Upper lobe of right lung (tissue), 1 donor: ENCODE measurements at regions not wholly inside any gene's neighbourhood (a gene's known extent, or its start where the extent isn't known, plus 50 kb on each side); places are given as distances from the start of the nearest gene placed in this dataset.

ENCODE experiments used
- ATAC-seq: fragments of 200-7000 bp; cut with Tn5 transposase; one replicate; pipeline ENCODE4 v1.9.1; 2020; ENCODE audit warnings: mild to moderate bottlenecking, moderate library complexity
- DNase-seq: peaks from one replicate; pipeline ENCODE4 v3.0.0-alpha.2; 2020
- H3K27ac ChIP-seq: fragments of 200-600 bp; one replicate; pipeline ENCODE4 v1.8.0; 2022
- H3K27me3 ChIP-seq: fragments of 200-600 bp; one replicate; pipeline ENCODE4 v1.8.0; 2022; ENCODE audit warnings: mild to moderate bottlenecking
- H3K36me3 ChIP-seq: fragments of 200-600 bp; one replicate; pipeline ENCODE4 v1.8.0; 2022
- H3K4me1 ChIP-seq: fragments of 200-600 bp; one replicate; pipeline ENCODE4 v1.8.0; 2022
- H3K4me3 ChIP-seq: fragments of 200-600 bp; one replicate; pipeline ENCODE4 v1.8.0; 2022; ENCODE audit warnings: mild to moderate bottlenecking
- H3K9me3 ChIP-seq: fragments of 200-600 bp; one replicate; pipeline ENCODE4 v1.8.0; 2022
- CTCF ChIP-seq: fragments of 200-600 bp; IDR thresholded peaks from one replicate; pipeline ENCODE4 v1.8.0; 2022; ENCODE audit warnings: antibody characterized with exemption
- intact Hi-C: fragments of 100-400 bp; cut with DNase I; formaldehyde crosslinking; loops from one replicate; pipeline ENCODE4 v1.11.0; 2022
- donor health status: DM: no; HTN: yes; CAD: no; lungs with severe emphysema.

- no peak for DNase-seq
- no peak overlapping the region for H3K4me3 ChIP-seq
- no peak for ATAC-seq
- H3K27me3 ChIP-seq, result no peaks in the 10 kb centered on the region
- no peaks in the 10 kb centered on the region for H3K4me1 ChIP-seq
- H3K9me3 ChIP-seq, result no peaks in the 10 kb centered on the region
- intact Hi-C loops, result no loop called here
- no peak overlapping the region for H3K27ac ChIP-seq
- no peaks in the 10 kb centered on the region for H3K36me3 ChIP-seq
- no peak for TF ChIP-seq CTCF
Observed at GRCh38 chr2:83873110-83873509, 586.0 kb downstream of the SUCLG1 start.

- TF ChIP-seq CTCF, result no peak
- Histone ChIP-seq H3K9me3 (no peaks in the 10 kb centered on the region), H3K27me3 (no peaks in the 10 kb centered on the region), H3K36me3 (no peaks in the 10 kb centered on the region), H3K27ac (no peak overlapping the region), H3K4me3 (no peak overlapping the region), H3K4me1 (no peaks in the 10 kb centered on the region)
- intact Hi-C loops, result no loop called here
- DNase-seq (no peak), ATAC-seq (no peak)
Observed at GRCh38 chr2:83866211-83866610, 592.9 kb downstream of the SUCLG1 start.

GRCh38 chr2:83862600-83862999, 596.5 kb downstream of the SUCLG1 start:
- no peak for TF ChIP-seq CTCF
- Histone ChIP-seq H3K27me3 (no peaks in the 10 kb centered on the region), H3K4me1 (no peaks in the 10 kb centered on the region), H3K9me3 (no peaks in the 10 kb centered on the region), H3K4me3 (no peak overlapping the region), H3K36me3 (no peaks in the 10 kb centered on the region), H3K27ac (no peak overlapping the region)
- no peak for ATAC-seq
- DNase-seq, result no peak
- intact Hi-C loops, result no loop called here

- Histone ChIP-seq H3K27ac (no peak overlapping the region), H3K36me3 (no peaks in the 10 kb centered on the region), H3K4me3 (no peak overlapping the region), H3K27me3 (no peaks in the 10 kb centered on the region), H3K4me1 (no peaks in the 10 kb centered on the region), H3K9me3 (no peaks in the 10 kb centered on the region)
- DNase-seq (no peak), ATAC-seq (no peak)
- intact Hi-C loops, result no loop called here
- TF ChIP-seq CTCF, result no peak
Observed at GRCh38 chr2:83860320-83860719, 598.8 kb downstream of the SUCLG1 start.

- H3K9me3 ChIP-seq, result no peaks in the 10 kb centered on the region
- no peaks in the 10 kb centered on the region for H3K27me3 ChIP-seq
- ATAC-seq, result no peak
- no peak overlapping the region for H3K27ac ChIP-seq
- intact Hi-C loops, result no loop called here
- no peak for TF ChIP-seq CTCF
- no peaks in the 10 kb centered on the region for H3K4me1 ChIP-seq
- H3K4me3 ChIP-seq, result no peak overlapping the region
- H3K36me3 ChIP-seq, result no peaks in the 10 kb centered on the region
- no peak for DNase-seq
Observed at GRCh38 chr2:83859553-83859952, 599.5 kb downstream of the SUCLG1 start.

GRCh38 chr2:83851066-83851465, 608.0 kb downstream of the SUCLG1 start:
- H3K4me1 ChIP-seq, result no peaks in the 10 kb centered on the region
- TF ChIP-seq CTCF, result no peak
- DNase-seq, result no peak
- H3K9me3 ChIP-seq, result no peaks in the 10 kb centered on the region
- H3K27ac ChIP-seq, result no peak overlapping the region
- ATAC-seq, result no peak
- intact Hi-C loops, result no loop called here
- H3K36me3 ChIP-seq, result no peaks in the 10 kb centered on the region
- H3K4me3 ChIP-seq, result no peak overlapping the region
- no peaks in the 10 kb centered on the region for H3K27me3 ChIP-seq
